AG20443 (cell line): ENCODE measurements at regions not wholly inside any gene's neighbourhood (a gene's known extent, or its start where the extent isn't known, plus 50 kb on each side); places are given as distances from the start of the nearest gene placed in this dataset.
"Not testable (repeated sequence)": the region's sequence is repeated elsewhere in the genome, so short reads cannot be mapped to it uniquely, and the experiment has no call there.

ENCODE experiments used
- DNase-seq: peaks from one replicate; pipeline ENCODE4 v3.0.0; 2012; ENCODE audit warnings: low spot score, mixed read lengths

DNA sequence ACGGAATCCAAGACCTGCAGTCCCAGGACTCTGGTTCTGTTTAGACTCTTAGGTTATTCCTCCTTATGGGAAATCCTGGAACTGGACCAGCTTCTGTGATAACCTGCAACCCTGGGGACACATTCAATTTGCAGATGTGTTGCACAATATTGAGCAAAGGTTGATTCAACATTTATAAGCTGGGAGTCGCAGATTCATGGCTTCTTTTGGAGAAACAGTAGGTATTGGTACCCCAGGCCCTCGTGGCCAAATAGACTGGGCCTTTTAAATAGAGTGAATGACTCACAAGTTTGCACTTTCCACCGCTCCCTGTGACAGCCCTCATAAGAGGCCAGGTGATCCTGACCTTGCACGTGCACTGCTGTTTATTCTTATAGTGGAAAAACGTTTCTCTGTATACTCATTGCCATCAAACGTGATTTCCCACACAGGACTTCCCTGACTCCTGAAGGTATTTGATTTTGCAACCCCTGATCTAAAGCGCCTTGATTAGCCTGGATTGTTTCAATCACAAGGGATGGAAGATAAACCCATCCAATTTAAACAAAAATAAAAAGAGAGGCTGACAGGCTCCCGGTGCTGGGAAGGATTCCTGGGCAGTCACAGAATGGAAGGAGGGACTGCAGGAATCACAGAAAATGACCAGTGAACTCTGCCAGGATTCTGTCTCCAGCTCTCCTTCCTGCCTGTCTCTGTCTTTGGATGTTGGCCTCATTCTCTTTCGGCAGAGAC, 98.0 kb downstream of the VCPKMT start:
- peak; percentile 57 for DNase-seq

DNA sequence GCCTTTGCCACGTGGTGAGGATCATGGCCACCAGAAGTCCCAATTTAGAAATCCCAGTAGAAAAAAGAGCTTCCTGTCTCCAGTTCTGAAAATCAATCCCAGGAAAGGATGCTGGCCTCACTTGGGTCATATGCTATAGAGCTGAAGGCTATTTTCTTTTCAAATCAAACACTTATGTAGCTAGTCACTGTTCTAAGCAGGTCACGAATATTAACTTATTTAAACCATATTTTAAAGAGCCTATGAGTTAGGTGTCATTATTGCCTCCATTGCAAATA, 97.5 kb downstream of the VCPKMT start:
- no peak for DNase-seq

DNA sequence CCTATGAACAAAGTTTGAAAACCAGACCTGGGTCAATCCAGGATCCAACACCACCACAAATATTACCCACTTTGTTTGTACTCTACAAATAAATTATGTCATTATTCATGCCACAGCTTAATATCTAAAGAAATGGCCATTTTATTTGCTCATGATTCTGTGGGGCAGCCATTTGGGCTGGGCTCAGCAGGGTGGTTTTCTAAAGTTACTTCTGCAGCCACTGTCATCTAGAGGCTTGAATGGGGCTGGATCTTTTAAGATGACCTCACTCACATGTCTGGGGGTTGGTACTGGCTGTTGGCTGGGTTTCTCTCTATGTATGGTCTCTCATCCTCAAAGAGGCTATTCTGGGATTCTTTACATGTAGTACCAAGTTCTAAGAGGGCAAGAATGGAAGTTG, 96.2 kb downstream of the VCPKMT start:
- DNase-seq: no peak

DNA sequence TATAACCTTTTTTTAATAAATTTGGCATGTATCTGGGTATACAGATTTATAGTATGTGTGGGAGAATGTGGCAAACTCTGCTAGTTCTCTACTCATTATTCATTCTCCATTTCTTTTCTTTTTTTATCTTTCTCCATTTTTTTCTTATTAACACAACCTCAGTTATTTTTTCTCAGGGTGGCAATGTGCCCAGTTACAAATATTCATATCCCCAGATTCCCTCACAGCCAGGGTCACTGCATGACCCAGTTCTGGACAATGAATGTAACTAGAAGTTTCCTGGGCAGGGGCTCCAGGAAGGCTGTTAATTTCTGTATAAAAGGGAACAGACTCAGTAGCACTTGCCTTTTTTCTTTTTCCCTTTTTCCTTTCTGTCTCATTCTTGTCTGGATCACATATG, 95.6 kb downstream of the VCPKMT start:
- no peak for DNase-seq

- DNase-seq: no peak
Measured at GRCh38 chr14:50021261-50022031, 94.9 kb downstream of the VCPKMT start.

GRCh38 chr14:50022661-50023060, 93.7 kb downstream of the VCPKMT start:
- DNase-seq: no peak

DNA sequence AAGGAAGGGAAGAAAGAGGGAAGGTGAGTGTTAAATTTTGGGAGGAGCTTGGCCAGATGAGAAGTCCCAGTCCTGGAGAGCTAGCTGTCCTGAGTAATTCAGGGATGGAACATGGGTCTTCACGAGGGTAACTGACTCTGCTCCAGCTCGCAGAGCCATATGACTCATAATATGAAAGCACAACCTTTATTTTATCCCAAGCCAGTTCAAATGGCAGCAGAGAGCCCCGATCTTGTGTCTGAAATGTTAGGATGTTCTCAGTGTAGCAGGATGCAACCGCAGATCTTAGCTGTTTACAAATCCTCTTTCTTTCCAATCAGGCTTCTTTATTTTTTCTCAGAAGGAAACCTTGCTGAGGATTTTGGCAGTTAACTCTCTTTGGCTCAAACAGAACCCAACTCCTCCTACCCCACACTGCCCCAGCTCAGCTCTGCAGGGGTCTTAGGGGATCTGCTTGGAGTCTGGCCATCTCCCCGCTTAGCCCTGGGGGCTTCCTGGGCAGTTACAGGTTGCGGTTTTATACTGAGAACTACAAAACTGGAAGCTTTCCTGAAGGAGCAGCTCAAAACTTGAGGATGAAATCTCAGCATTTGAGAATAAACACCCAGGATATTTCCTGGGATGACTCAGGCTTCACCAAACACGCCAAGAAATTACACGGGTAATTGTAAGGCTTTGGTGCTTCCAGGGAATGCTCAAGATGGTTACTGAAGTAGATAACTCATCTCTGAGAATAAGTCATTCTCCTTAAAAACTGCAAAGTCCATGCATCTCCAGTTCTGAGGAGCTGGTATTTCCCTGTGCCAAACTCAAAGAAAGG, 92.5 kb downstream of the VCPKMT start:
- peak; percentile 74 for DNase-seq

- no peak for DNase-seq
Measured at GRCh38 chr14:50025073-50025472, 91.3 kb downstream of the VCPKMT start.

- DNase-seq: no peak
Measured at GRCh38 chr14:50025776-50026175, 90.6 kb downstream of the VCPKMT start.

DNA sequence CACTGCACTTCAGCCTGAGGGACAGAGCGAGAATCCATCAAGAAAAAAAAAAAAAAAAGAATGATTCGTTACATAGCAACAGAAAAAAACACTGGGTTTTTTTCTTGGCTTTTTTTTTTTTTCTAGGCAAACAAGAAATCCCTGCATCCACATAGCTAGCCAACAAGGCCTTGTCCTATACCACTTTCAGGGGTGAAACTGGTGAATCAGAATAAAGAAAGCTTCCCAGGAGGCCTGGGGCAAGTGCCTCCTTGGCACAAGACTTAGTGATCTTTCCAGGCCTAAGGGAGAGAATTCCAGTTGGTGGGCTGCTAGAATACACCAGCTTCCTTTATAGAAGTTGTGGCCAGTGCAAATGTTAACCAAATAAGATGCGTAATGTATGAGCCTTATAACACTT, 90.0 kb downstream of the VCPKMT start:
- no peak for DNase-seq

DNA sequence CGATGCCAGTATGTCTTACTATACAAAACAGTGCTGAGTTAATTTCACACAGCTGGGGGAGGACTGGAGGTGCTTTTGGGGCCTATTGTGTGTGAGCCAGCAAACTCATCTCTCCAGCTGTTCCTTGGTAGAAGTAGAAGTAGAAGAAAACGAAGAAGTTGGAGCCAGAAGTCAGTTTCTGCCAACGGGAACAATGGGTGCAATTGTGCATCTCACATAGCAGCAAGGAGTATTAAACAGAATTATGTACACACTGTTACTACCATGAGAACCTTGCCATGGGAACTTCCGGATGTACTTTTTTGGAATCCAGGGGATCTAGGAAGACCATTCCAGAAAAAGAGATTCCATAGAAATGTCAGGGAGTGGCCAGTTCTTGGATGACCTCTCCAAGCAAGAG, 88.6 kb downstream of the VCPKMT start:
- DNase-seq: no peak

GRCh38 chr14:50028458-50028857, 87.9 kb downstream of the VCPKMT start:
- DNase-seq: no peak

DNA sequence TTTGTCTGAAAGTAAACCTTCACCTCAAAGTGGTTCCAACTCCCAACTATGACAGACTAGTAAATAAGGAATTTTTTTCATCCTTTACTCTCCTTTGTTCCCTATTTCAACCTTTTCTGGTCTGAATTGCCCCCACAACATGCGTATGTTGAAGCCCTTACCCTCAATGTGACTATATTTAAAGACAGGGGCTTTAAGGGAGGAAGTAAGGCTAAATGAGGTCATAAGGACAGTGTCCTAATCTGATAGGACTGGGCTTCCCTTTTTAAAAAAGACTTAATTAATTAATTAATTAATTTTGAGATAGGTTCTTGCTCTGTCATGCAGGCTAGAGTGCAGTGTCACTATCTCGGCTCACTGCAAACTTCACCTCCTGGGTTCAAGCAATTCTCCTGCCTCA, 86.3 kb downstream of the VCPKMT start:
- no peak for DNase-seq

DNA sequence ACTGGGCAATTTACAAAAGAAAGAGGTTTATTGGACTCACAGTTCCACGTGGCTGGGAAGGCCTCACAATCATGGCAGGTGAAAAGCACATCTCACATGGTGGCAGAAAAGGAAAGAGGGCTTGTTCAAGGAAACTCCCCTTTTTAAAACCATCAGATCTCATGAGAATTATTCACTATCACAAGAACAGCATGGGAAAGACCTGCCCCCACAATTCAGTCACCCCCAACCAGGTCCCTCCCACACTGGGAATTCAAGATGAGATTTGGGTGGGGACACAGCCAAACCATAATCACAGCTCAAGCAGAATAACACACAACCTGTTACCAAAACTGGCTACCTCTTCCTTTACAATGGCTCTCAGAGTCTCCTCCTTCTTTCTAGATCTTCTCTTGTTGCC, 85.5 kb downstream of the VCPKMT start:
- DNase-seq: not testable (repeated sequence)

DNA sequence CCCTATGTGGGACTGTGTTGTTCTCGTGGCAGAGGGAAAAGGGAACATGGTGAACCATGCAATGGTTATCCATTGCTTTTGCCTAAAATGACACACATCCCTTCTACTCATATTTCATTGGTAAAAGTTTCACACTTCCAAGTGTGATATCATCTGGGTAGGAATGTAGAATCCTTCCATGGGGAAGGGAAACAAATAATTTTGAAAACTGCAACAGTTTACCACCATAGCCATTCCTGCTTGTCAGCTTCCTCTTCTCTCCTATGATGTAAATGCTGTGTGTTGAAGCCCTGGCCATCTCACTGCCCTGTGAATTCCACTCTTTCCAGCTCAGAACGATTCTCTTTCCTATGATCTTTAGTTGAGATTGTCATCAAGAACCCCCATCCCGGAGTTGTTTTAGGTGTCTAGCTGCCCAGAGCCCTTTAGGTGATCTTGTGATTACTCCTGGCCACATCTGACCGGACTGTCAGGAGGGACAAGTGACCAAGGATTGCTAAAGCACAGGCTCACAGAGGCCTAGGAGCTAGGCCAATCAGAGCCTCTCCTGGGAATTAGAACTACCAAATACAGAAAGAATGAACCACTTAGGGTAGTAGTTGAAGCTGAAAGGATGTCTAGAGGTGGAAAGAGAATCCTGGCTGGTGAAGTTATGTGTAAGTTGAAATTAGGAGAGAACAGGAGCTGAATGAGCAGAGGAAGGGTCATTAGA, 84.6 kb downstream of the VCPKMT start:
- peak; percentile 66 for DNase-seq

- not testable (repeated sequence) for DNase-seq
Measured at GRCh38 chr14:50032462-50033167, 83.8 kb downstream of the VCPKMT start.

GRCh38 chr14:50035214-50035613, 81.2 kb downstream of the VCPKMT start:
- DNase-seq: no peak

GRCh38 chr14:50036211-50036610, 80.2 kb downstream of the VCPKMT start:
- no peak for DNase-seq

DNA sequence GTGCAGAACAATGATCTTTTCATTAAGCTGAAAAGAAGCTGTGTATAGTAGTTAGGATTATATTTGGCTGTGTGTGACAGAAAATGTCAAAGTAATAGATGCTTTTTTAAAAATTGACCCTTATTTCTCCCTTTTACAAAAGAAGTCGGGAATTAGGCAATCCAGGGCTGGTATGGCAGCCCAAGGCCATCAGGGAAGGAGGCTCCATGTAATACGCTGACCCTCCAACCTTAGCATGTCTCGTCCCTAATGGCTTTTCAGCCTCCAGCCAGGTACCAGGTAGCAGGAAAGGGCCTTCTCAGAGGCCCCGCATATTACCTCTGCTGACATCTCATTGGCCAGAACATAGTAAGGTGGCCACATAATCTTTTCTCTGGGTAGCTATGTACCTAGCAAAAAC, 79.7 kb downstream of the VCPKMT start:
- no peak for DNase-seq

DNA sequence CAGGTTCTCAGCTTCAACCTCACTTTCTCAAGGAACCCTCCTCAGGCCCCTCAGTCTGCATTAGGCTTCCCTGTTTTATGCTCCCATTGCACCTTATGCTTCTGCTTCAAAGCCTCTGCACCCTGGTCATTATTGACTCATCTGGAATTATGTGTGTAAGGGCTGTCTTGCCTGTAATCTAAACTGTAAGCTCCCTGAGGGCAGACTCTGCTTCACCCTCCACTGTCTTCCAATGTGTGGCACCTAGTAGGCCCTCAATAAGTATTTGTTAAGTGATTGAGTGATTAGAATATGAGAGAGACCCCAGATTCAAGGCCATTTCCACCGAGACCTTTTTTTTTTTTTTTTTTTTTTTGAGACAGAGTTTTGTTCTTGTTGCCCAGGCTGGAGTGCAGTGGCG, 79.1 kb downstream of the VCPKMT start:
- DNase-seq: no peak

GRCh38 chr14:50037852-50038251, 78.5 kb downstream of the VCPKMT start:
- DNase-seq: peak; percentile 43
